HG02759 (cell line): ENCODE measurements at regions not wholly inside any gene's neighbourhood (a gene's known extent, or its start where the extent isn't known, plus 50 kb on each side); places are given as distances from the start of the nearest gene placed in this dataset.

ENCODE experiments used
- ATAC-seq: cut with Tn5 transposase; IDR thresholded peaks from one replicate; pipeline ENCODE4 v1.9.1; 2021; ENCODE audit warnings: mild to moderate bottlenecking, moderate library complexity; ENCODE audit not compliant: unreplicated experiment

DNA sequence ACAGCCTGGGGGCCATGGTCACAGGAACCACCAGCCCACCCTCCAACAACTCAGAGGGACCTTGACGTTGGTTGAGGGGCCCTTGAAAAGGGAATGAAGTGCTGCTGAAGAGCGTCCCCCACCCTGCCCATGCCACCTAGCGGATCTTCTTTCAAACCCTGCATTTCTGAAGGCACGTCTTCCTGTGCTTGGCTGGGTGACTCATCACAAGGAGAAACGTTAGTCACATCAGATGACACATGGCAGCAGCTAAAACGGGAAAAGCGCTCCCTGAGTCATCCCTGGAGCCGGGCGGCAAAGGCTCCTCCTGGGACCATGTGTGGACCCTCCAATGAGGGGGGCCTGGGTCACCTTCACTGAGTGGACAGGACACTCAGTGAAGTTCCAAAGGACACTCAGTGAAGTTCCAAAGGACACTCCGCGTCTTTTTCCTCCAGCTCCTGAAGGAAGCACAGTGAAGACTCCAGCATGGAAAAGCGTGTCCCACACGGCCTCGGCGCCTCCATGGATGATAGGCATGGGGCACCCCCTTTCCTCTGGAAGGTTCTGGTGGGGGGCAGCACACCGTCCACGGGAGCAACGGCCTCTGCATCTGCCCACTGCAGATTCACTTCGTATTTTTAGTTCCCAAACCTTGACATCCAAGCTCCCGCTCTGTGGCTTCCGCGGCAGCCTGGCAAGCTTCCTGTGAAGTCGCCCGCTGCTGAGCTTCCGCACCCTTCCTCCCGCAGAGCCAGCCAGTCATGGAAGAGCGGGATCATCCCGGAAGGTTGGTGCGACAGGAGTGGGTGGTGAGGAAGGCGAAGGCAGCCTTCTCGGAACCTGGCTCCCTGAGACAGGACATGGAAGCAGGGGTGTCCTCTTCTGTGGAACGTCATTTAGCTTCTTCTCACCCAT, 383.4 kb downstream of the VRK1 start:
- no peak for ATAC-seq

GRCh38 chr14:97185186-97185585, 388.0 kb downstream of the VRK1 start:
- no peak for ATAC-seq

DNA sequence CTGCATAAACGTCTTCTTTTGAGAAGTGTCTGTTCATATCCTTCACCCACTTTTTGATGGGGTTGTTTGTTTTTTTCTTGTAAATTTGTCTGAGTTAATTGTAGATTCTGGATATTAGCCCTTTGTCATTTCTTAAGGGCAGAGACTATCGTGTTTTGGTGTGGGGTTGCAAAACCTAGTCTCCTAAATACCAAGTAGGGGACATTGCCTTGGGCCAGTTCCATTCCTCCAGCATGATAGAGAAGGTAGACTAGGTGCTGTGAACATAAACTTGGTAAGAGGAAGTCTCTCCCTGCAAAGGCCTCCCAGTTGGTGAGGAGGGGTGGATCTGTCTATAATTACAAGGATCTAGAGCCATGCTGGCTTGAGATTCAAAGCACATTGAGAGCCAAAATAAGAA, 390.7 kb downstream of the VRK1 start:
- no peak for ATAC-seq

- no peak for ATAC-seq
These were observed 399.2 kb downstream of the VRK1 start for GRCh38 chr14:97196336-97196735.

GRCh38 chr14:97198813-97199212, 401.6 kb downstream of the VRK1 start:
- no peak for ATAC-seq

- ATAC-seq: no peak
These were observed 403.1 kb downstream of the VRK1 start for GRCh38 chr14:97200245-97200644.

- no peak for ATAC-seq
These were observed 409.7 kb downstream of the VRK1 start for GRCh38 chr14:97206916-97207315.

DNA sequence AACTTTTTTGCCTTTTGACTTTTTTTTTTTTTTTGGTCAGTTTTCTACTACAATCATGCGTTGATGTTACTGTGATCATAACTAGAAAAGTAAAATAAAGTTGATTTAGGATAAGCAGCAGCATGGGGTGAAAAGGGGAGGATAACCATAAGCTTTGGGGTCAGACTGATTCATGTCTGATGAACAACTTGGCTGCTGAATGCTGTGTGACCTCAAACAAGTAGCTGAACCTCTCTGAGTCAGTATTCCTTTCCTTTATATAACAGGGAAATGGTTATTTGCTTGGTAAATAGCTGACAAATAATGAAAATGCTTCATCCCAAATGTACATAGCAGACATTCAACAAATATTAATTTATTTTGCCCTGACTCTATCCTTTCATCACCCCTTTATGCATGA, 413.0 kb downstream of the VRK1 start:
- no peak for ATAC-seq

GRCh38 chr14:97212399-97212798, 415.2 kb downstream of the VRK1 start:
- ATAC-seq: no peak

DNA sequence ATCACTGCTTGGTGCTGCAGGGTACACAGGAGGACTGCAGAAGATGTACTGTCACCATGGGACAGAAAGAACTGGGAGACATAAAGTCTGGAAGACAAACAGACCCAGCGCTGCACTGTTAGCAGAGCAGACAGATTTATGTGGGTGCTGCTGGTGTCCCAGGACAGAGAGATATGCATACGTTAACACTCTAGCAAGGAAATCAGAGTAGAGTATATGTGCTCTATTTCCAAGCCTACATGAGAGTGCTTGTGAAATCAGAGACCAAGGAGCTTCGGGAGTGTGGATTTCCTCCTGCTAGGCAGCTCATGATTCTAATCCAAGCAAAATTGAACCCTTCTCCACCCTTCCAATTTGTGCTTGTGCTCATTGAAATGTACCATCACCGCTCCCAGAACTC, 416.5 kb downstream of the VRK1 start:
- no peak for ATAC-seq

- no peak for ATAC-seq
These were observed 418.2 kb downstream of the VRK1 start for GRCh38 chr14:97215263-97215969.

GRCh38 chr14:97217111-97217885, 420.1 kb downstream of the VRK1 start:
- no peak for ATAC-seq

- ATAC-seq: no peak
These were observed 421.1 kb downstream of the VRK1 start for GRCh38 chr14:97218274-97218673.

- ATAC-seq: no peak
These were observed 421.7 kb downstream of the VRK1 start for GRCh38 chr14:97218691-97219430.

- ATAC-seq: no peak
These were observed 422.3 kb downstream of the VRK1 start for GRCh38 chr14:97219431-97220017.

- ATAC-seq: no peak
These were observed 424.5 kb downstream of the VRK1 start for GRCh38 chr14:97221572-97222285.

- ATAC-seq: no peak
These were observed 426.8 kb downstream of the VRK1 start for GRCh38 chr14:97224016-97224415.

DNA sequence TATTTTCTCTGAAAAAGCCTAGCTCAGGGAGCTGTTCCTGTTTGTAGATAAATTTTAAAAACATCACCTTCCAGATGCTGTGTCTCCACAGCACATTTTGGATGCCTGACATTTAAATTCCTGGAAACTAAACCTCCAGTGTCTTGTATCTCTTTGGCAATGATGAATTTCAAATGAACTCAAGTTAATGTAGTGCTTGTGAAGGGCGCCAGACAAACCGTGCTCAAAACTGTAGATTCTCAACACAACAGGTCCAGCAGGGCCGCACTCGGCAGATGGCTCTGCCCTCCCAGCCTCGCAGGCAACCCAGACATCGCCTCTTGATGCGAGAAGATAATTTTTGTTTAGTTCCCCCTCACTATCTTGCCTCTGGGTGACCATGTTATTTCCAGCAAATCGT, 432.9 kb downstream of the VRK1 start:
- ATAC-seq: no peak

GRCh38 chr14:97233319-97233985, 436.3 kb downstream of the VRK1 start:
- ATAC-seq: no peak
